Islet of Langerhans (tissue), 1 donor: ENCODE measurements at regions not wholly inside any gene's neighbourhood (a gene's known extent, or its start where the extent isn't known, plus 50 kb on each side); places are given as distances from the start of the nearest gene placed in this dataset.

ENCODE experiments used
- FAIRE-seq: peaks from one replicate; lab custom pipeline; 2011; peaks lifted over from hg19 to GRCh38; lab: Jason Lieb, UNC

- no peak for FAIRE-seq
Measured at GRCh38 chrX:58051346-58051745, 141.1 kb upstream of the ZXDA start.

- FAIRE-seq, result no peak
Measured at GRCh38 chrX:58044130-58044529, 133.9 kb upstream of the ZXDA start.

GRCh38 chrX:58025979-58026378 is 115.7 kb upstream of the ZXDA start:
- peak; percentile 30 for FAIRE-seq

DNA sequence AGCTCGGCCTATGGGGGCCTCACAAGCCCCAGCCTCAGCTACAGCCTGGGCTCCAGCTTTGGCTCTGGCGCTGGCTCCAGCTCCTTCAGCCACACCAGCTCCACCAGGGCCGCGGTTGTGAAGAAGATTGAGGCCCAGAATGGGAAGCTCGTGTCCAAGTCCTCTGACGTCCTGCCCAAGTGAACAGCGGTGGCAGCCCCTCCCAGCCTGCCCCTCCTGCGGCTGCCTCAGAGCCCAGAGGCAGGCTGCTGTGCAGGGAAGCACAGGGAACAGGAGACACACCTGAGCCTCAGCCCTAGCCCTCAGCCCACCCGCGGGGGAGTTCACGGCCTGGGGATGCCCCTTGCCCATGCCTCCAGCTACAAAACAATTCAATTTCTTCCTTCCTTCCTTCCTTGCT is 75.7 kb upstream of the ZXDA start:
- no peak for FAIRE-seq

- no peak for FAIRE-seq
Measured at GRCh38 chrX:57984620-57985019, 74.4 kb upstream of the ZXDA start.

DNA sequence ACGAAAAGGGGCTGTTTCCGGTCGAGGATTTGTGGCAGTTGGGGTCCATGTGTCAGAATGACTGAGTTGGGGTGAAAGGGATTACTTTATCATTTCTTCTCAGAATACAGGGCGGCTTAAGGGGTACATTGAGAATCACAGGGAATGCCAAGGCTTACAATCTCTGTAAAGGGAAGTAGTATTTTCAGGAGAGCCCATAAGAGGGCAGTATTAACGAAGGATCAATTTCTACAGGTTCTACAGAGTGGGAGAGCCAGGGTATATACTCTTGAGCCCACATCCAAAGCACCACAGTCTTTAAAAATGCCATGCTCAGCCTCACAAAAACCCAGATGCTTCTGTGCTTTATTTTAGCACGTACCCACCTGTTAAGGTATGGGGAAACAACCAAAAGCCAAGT is 67.7 kb upstream of the ZXDA start:
- no peak for FAIRE-seq

DNA sequence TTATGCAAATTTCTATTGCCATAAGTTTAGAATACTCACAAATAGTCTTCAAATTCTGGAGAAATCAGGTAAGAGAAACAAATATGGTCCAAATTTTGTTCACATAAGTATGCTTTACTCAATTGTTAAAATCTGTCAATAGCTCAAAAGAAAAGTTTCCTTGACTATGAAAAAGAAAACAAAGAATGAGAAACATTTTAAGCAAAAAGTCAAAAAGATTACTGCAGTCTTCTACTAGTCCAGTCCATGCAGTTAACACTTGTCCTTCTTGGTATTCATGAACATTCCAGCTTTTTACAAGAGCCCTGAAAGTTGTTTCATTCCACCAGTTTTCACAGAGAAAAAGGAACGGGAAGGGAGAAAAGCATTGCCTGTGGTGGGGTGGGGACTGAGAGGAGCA is 54.7 kb upstream of the ZXDA start:
- FAIRE-seq, result no peak
